ENCODE measurements at regions not wholly inside any gene's neighbourhood (a gene's known extent, or its start where the extent isn't known, plus 50 kb on each side); places are given as distances from the start of the nearest gene placed in this dataset.
"Not testable (repeated sequence)": the region's sequence is repeated elsewhere in the genome, so short reads cannot be mapped to it uniquely, and the experiment has no call there.

- not testable (repeated sequence) for DNase-seq
These were observed 62.8 kb downstream of the RPS24 start for GRCh38 chr10:78096486-78096885.

GRCh38 chr10:78102593-78102992 is 68.9 kb downstream of the RPS24 start:
- not testable (repeated sequence) for DNase-seq

GRCh38 chr10:78109210-78109609 is 75.5 kb downstream of the RPS24 start:
- no peak for DNase-seq

GRCh38 chr10:78115135-78115853 is 81.6 kb downstream of the RPS24 start:
- no peak for DNase-seq

- no peak for DNase-seq
These were observed 82.7 kb downstream of the RPS24 start for GRCh38 chr10:78116361-78116760.

GRCh38 chr10:78118591-78118990 is 84.9 kb downstream of the RPS24 start:
- DNase-seq, result no peak

GRCh38 chr10:78121801-78122200 is 88.1 kb downstream of the RPS24 start:
- DNase-seq, result no peak

GRCh38 chr10:78124167-78124566 is 90.5 kb downstream of the RPS24 start:
- no peak for DNase-seq

- DNase-seq, result no peak
These were observed 95.5 kb downstream of the RPS24 start for GRCh38 chr10:78129211-78129610.

- no peak for DNase-seq
These were observed 97.5 kb downstream of the RPS24 start for GRCh38 chr10:78130966-78131710.

- no peak for DNase-seq
These were observed 101.2 kb downstream of the RPS24 start for GRCh38 chr10:78134773-78135306.

GRCh38 chr10:78137147-78137546 is 103.5 kb downstream of the RPS24 start:
- no peak for DNase-seq

- DNase-seq, result no peak
These were observed 105.7 kb downstream of the RPS24 start for GRCh38 chr10:78139341-78139740.

GRCh38 chr10:78140066-78140630 is 106.5 kb downstream of the RPS24 start:
- no peak for DNase-seq

- DNase-seq, result no peak
These were observed 109.9 kb downstream of the RPS24 start for GRCh38 chr10:78143576-78143975.

- no peak for DNase-seq
These were observed 112.5 kb downstream of the RPS24 start for GRCh38 chr10:78146200-78146599.

GRCh38 chr10:78147202-78147601 is 113.5 kb downstream of the RPS24 start:
- no peak for DNase-seq

- DNase-seq, result no peak
These were observed 114.7 kb downstream of the RPS24 start for GRCh38 chr10:78148216-78148960.

GRCh38 chr10:78148961-78149612 is 115.4 kb downstream of the RPS24 start:
- DNase-seq, result no peak

- DNase-seq, result no peak
These were observed 117.1 kb downstream of the RPS24 start for GRCh38 chr10:78150756-78151155.

- DNase-seq, result no peak
These were observed 122.1 kb downstream of the RPS24 start for GRCh38 chr10:78155722-78156121.

- no peak for DNase-seq
These were observed 126.9 kb downstream of the RPS24 start for GRCh38 chr10:78160591-78160990.

- no peak for DNase-seq
These were observed 129.2 kb downstream of the RPS24 start for GRCh38 chr10:78162853-78163252.

Data from activated CD4-positive, alpha-beta T cell treated with anti-CD3 and anti-CD28 coated beads, Interleukin-2, amount 50 U/mL, for 48 hours (primary cell).